SU-DHL-6 (cell line): ENCODE measurements at regions not wholly inside any gene's neighbourhood (a gene's known extent, or its start where the extent isn't known, plus 50 kb on each side); places are given as distances from the start of the nearest gene placed in this dataset.

Source experiments
- H2AFZ ChIP-seq: fragments of 200-600 bp; sonication (generic); 2 replicates; pipeline ENCODE4 v1.6.1; 2014; ENCODE audit warnings: low read depth, mild to moderate bottlenecking, moderate library complexity, mixed read lengths, antibody characterized with exemption, low read length; ENCODE audit not compliant: severe bottlenecking
- H3F3A ChIP-seq: fragments of 200-600 bp; shearing (Covaris generic); 2 replicates; pipeline ENCODE4 v1.6.0; 2016; ENCODE audit warnings: antibody characterized with exemption, mild to moderate bottlenecking; ENCODE audit not compliant: insufficient read depth
- H3K27ac ChIP-seq: fragments of 200-600 bp; sonication (generic); 2 replicates; pipeline ENCODE4 v1.5.1; 2016; ENCODE audit warnings: low read depth, mild to moderate bottlenecking, low read length, moderate library complexity, mixed read lengths
- H3K27me3 ChIP-seq: fragments of 200-600 bp; sonication (generic), shearing (Covaris generic); 2 replicates; pipeline ENCODE4 v1.6.0; 2014; ENCODE audit warnings: mild to moderate bottlenecking, low read length
- H3K36me3 ChIP-seq: fragments of 200-600 bp; sonication (generic); 2 replicates; pipeline ENCODE4 v1.6.1; 2014; ENCODE audit warnings: mild to moderate bottlenecking, low read length, mixed read lengths
- H3K4me2 ChIP-seq: fragments of 300-600, 200-600 bp; shearing (Covaris generic), sonication (generic); 2 replicates; pipeline ENCODE4 v1.6.0; 2014; ENCODE audit warnings: low read length, low read depth, mild to moderate bottlenecking; ENCODE audit not compliant: poor library complexity, severe bottlenecking
- H3K4me3 ChIP-seq: fragments of 200-600 bp; sonication (generic); 2 replicates; pipeline ENCODE4 v1.5.1; 2014; ENCODE audit warnings: antibody characterized with exemption, low read length, mild to moderate bottlenecking, mixed read lengths; ENCODE audit not compliant: insufficient read depth, poor library complexity, severe bottlenecking
- H3K79me2 ChIP-seq: fragments of 200-600 bp; sonication (generic); 2 replicates; pipeline ENCODE4 v1.6.1; 2014; ENCODE audit warnings: mild to moderate bottlenecking, low read length, moderate library complexity; ENCODE audit not compliant: insufficient read depth
- H3K9ac ChIP-seq: fragments of 200-600 bp; sonication (generic); 2 replicates; pipeline ENCODE4 v1.7.0; 2014; ENCODE audit warnings: mild to moderate bottlenecking, low read length
- H3K9me2 ChIP-seq: fragments of 200-600 bp; sonication (generic); replicated peaks from 2 replicates; pipeline ENCODE4 v1.6.1; 2014; ENCODE audit warnings: low read length; ENCODE audit not compliant: insufficient read depth
- H3K9me3 ChIP-seq: fragments of 200-600 bp; sonication (generic); 2 replicates; pipeline ENCODE4 v1.6.1; 2014; ENCODE audit warnings: low read length, mixed read lengths; ENCODE audit not compliant: insufficient read depth
- H4K20me1 ChIP-seq: fragments of 200-600 bp; sonication (generic); 2 replicates; pipeline ENCODE4 v1.6.1; 2014; ENCODE audit warnings: low read depth, mild to moderate bottlenecking, antibody characterized with exemption, low read length, moderate library complexity, mixed read lengths
- CTCF ChIP-seq: fragments of 200-600 bp; sonication (generic); IDR thresholded peaks from one replicate; pipeline ENCODE4 v1.5.1; 2017; ENCODE audit warnings: antibody characterized with exemption, mild to moderate bottlenecking, low read length, moderate library complexity; ENCODE audit not compliant: insufficient read depth, poor library complexity, severe bottlenecking
- EZH2phosphoT487 ChIP-seq: fragments of 200-600 bp; sonication (generic), shearing (Covaris generic); conservative IDR thresholded peaks from 2 replicates; pipeline ENCODE4 v1.6.1; 2018; ENCODE audit warnings: mild to moderate bottlenecking, antibody characterized with exemption, low read length, moderate library complexity, mixed read lengths

- H3K9ac ChIP-seq: no peak overlapping the region
- H2AFZ ChIP-seq: no peak overlapping the region
- H3K27ac ChIP-seq: no peak overlapping the region
- no peaks in the 10 kb centered on the region for H3F3A ChIP-seq
- no peaks in the 10 kb centered on the region for H3K27me3 ChIP-seq
- H4K20me1 ChIP-seq: no peaks in the 10 kb centered on the region
- H3K4me2 ChIP-seq: no peak overlapping the region
- no peaks in the 10 kb centered on the region for H3K36me3 ChIP-seq
- no peaks in the 10 kb centered on the region for H3K79me2 ChIP-seq
- H3K9me2 ChIP-seq: no peaks in the 10 kb centered on the region
- TF ChIP-seq CTCF: no peak
- no peak for TF ChIP-seq EZH2phosphoT487
- H3K9me3 ChIP-seq: no peaks in the 10 kb centered on the region
- no peak overlapping the region for H3K4me3 ChIP-seq
Observed at GRCh38 chr6:91152824-91153223, 566.0 kb upstream of the MAP3K7 start.

DNA sequence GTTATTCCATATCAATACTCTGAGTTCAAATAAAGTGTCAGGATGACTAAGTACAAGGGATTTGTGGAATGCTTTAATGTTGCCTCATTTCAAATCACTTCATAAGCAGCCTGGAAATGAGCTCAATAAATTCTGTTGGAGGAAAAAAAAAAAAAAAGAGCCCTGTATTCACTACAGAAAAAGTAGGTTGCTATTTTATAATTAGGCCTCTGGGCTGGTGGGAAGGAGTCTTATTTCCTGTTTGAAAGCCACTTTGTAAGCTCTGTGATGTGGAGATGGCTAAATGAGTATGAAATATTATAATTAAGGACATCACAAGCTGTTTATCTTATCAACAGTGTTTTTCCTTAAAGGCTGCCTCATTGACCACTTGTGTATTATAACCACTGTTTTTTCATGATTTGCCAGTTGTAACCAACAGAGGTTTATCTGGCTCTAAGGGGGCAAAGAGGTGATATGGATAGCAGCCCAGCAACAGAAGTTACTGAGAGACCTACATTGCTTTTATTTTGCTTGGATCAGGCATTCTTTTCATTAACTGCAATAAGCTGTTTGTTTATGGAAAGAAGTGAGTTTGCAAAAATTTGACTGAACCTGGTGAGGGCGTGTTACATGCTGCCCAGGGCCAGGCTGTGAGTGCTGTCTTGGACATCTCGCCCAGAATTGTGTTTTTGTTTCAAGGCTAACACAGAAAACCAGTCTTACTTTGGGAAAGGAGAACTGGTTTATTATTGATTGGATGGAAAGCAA lies 563.3 kb upstream of the MAP3K7 start:
- H3F3A ChIP-seq: no peaks in the 10 kb centered on the region
- no peaks in the 10 kb centered on the region for H3K79me2 ChIP-seq
- no peaks in the 10 kb centered on the region for H4K20me1 ChIP-seq
- no peaks in the 10 kb centered on the region for H3K27me3 ChIP-seq
- no peak overlapping the region for H2AFZ ChIP-seq
- no peaks in the 10 kb centered on the region for H3K36me3 ChIP-seq
- no peak for TF ChIP-seq EZH2phosphoT487
- no peak for TF ChIP-seq CTCF
- H3K9me3 ChIP-seq: no peaks in the 10 kb centered on the region
- no peak overlapping the region for H3K4me3 ChIP-seq
- no peak overlapping the region for H3K27ac ChIP-seq
- no peak overlapping the region for H3K9ac ChIP-seq
- H3K4me2 ChIP-seq: no peak overlapping the region
- no peaks in the 10 kb centered on the region for H3K9me2 ChIP-seq

DNA sequence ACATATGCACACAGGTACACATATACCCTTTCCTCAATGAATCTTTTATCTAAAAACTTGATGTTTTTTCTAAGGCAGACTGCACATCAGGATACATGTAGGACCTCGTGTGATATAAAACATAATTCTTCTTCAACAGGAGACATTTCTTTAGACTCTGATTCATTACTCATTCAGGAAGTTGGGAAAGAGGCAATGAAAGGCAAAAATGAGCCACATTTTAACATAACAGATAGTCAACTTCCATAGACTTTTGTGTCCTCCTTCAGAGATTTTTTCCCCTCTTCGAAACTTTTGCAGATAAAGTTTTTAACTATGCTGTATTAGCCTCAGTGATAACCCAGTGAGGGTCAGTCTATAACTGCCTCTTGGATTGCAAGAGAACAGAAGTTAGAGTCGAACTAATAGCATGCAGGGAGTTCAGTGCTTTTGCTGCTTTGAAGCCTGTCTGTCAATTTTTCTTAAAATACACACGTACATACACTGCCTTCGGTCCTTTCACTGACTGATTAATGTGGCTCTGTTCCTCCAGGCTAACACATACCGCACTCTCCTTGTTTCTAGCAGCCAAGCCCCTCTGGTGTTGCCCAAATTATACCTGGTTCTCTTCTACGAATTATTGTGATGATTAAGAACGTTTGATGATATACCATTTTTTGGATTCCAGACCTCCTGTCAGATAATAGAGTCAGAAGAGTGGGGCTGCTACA lies 562.5 kb upstream of the MAP3K7 start:
- no peaks in the 10 kb centered on the region for H3F3A ChIP-seq
- H3K4me3 ChIP-seq: no peak overlapping the region
- no peaks in the 10 kb centered on the region for H3K9me2 ChIP-seq
- H3K36me3 ChIP-seq: no peaks in the 10 kb centered on the region
- H3K9ac ChIP-seq: no peak overlapping the region
- no peak overlapping the region for H2AFZ ChIP-seq
- no peaks in the 10 kb centered on the region for H4K20me1 ChIP-seq
- no peaks in the 10 kb centered on the region for H3K27me3 ChIP-seq
- no peak overlapping the region for H3K4me2 ChIP-seq
- no peak overlapping the region for H3K27ac ChIP-seq
- H3K79me2 ChIP-seq: no peaks in the 10 kb centered on the region
- no peak for TF ChIP-seq EZH2phosphoT487
- no peak for TF ChIP-seq CTCF
- no peaks in the 10 kb centered on the region for H3K9me3 ChIP-seq
